Ovary (tissue), 7 donors: ENCODE measurements at regions not wholly inside any gene's neighbourhood (a gene's known extent, or its start where the extent isn't known, plus 50 kb on each side); places are given as distances from the start of the nearest gene placed in this dataset.

Source experiments
- DNase-seq, 5 donors: peaks; one replicate each; pipeline ENCODE4 v3.0.0-alpha.2; 2019 to 2020
- H3K27ac ChIP-seq, 2 donors: fragments of 200-600 bp; one replicate each; pipeline versions ENCODE4 v1.5.1 to v1.8.0; 2019 to 2022
- H3K27me3 ChIP-seq: fragments of 200-600 bp; one replicate; pipeline ENCODE4 v1.8.0; 2022
- H3K36me3 ChIP-seq: fragments of 200-600 bp; sonication (generic); one replicate; pipeline ENCODE4 v1.5.1; 2019
- H3K4me1 ChIP-seq: one replicate; pipeline ENCODE4 v1.8.1; 2013; ENCODE audit warnings: mild to moderate bottlenecking, moderate library complexity; ENCODE audit not compliant: insufficient read depth
- H3K4me3 ChIP-seq: fragments of 200-600 bp; sonication (generic); one replicate; pipeline ENCODE4 v1.5.1; 2017
- H3K9me3 ChIP-seq, 2 donors: fragments of 200-600 bp in 1 of 2; sonication (generic) in 1 of 2; one replicate each; pipeline versions ENCODE4 v1.5.1 to v1.8.1; 2013 to 2019; ENCODE audit warnings: mild to moderate bottlenecking in 1 of 2, moderate library complexity in 1 of 2
- CTCF ChIP-seq, 3 donors: fragments of 450-650 bp in 2 of 3; fragments of 200-600 bp in 1 of 3; IDR thresholded peaks; one replicate each; pipeline versions ENCODE4 v1.5.1 to v1.8.0; 2016 to 2022; ENCODE audit warnings: antibody characterized with exemption in 3 of 3, mild to moderate bottlenecking in 1 of 3
- EP300 ChIP-seq: sonication (generic); formaldehyde crosslinking; IDR thresholded peaks from one replicate; pipeline ENCODE4 v1.6.1; 2017; ENCODE audit warnings: antibody characterized with exemption
- POLR2A ChIP-seq: fragments of 450-650 bp; IDR thresholded peaks from one replicate; pipeline ENCODE4 v1.6.1; 2017; ENCODE audit warnings: antibody characterized with exemption, mild to moderate bottlenecking, moderate library complexity
- WGBS, 3 donors: extraction: QIAGEN DNeasy Blood & Tissue Kit in 1 of 3; methylation state at CpG; one replicate each; pipeline versions ENCODE4 v1.1.5 to v1.1.7; 2013 to 2017; 5-methylcytosine and 5-hydroxymethylcytosine counted together
- intact Hi-C, 4 donors: fragments of 100-400 bp; cut with DNase I; formaldehyde crosslinking; loops; one replicate each; pipeline versions ENCODE4 v1.11.0 to v1.15.1; 2022 to 2023
- donor health status: DM: no; HTN: no; CAD: no; lungs with moderate emphysema.
- donor health status: DM: no; HTN: no; CAD: no.
- donor health status: Bipolar disorder and iron deficiency.
- donor health status: DM: no; HTN: no; CAD: no.
- donor health status: DM: yes; HTN: yes; CAD: no.

GRCh38 chr16:52633230-52633629 lies 86.3 kb upstream of the TOX3 start:
- no peak for DNase-seq
- TF ChIP-seq POLR2A = no peak
- TF ChIP-seq EP300 = no peak
- no peak for TF ChIP-seq CTCF (IDR thresholded peaks at IDR 0.05)
- no peaks in the 10 kb centered on the region for H3K27me3 ChIP-seq
- H3K4me1 ChIP-seq = no peaks in the 10 kb centered on the region
- WGBS, 3 donors = 91 to 95% (median 92%) methylated on average over 6 of the region's 6 CpGs
- no peaks in the 10 kb centered on the region for H3K9me3 ChIP-seq
- H3K36me3 ChIP-seq = no peaks in the 10 kb centered on the region
- H3K27ac ChIP-seq = no peak overlapping the region
- no peak overlapping the region for H3K4me3 ChIP-seq
- intact Hi-C loops = no loop called here

- no peak overlapping the region for H3K4me3 ChIP-seq
- no peaks in the 10 kb centered on the region for H3K27me3 ChIP-seq
- no peak for TF ChIP-seq EP300
- H3K9me3 ChIP-seq = no peaks in the 10 kb centered on the region
- H3K27ac ChIP-seq = no peak overlapping the region
- DNase-seq = no peak
- 91 to 95% (median 91%) methylated on average over 2 of the region's 2 CpGs for WGBS, 3 donors
- intact Hi-C loops = no loop called here
- no peaks in the 10 kb centered on the region for H3K4me1 ChIP-seq
- no peaks in the 10 kb centered on the region for H3K36me3 ChIP-seq
Observed at GRCh38 chr16:52631711-52632110, 84.8 kb upstream of the TOX3 start.

GRCh38 chr16:52630711-52631110 lies 83.8 kb upstream of the TOX3 start:
- Histone ChIP-seq H3K4me1 (no peaks in the 10 kb centered on the region), H3K27ac (no peak overlapping the region), H3K9me3 (no peaks in the 10 kb centered on the region), H3K27me3 (no peaks in the 10 kb centered on the region), H3K4me3 (no peak overlapping the region), H3K36me3 (no peaks in the 10 kb centered on the region)
- 72 to 88% (median 82%) methylated on average over 2 of the region's 2 CpGs for WGBS, 3 donors
- intact Hi-C loops = no loop called here
- TF ChIP-seq CTCF (IDR thresholded peaks at IDR 0.05) = no peak
- no peak for TF ChIP-seq EP300
- no peak for DNase-seq

DNA sequence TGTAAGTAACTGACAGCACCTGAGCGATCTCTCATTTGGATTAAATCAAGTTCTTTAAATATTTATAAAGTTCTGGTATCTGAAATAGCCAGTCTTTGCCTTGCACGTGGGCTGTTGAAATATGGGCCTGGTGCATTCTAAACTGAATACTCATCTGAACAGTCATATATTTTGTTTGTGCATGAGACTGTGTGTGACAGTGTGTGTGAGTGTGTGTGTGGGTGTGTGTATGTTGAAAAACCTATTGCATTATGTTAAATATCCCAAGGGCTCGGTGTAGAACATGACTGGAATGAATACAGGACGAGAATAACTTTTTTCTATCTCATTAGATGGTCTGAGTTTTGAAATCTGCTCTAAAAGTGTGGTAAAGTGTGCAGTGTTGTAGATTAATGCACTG lies 82.4 kb upstream of the TOX3 start:
- Histone ChIP-seq H3K4me1 (no peaks in the 10 kb centered on the region), H3K4me3 (no peak overlapping the region), H3K36me3 (no peaks in the 10 kb centered on the region), H3K27ac (no peak overlapping the region), H3K27me3 (no peaks in the 10 kb centered on the region), H3K9me3 (no peaks in the 10 kb centered on the region)
- WGBS, 3 donors = 43 to 45% (median 44%) methylated on average over 4 of the region's 4 CpGs
- no peak for DNase-seq
- no peak for TF ChIP-seq CTCF (IDR thresholded peaks at IDR 0.05)
- TF ChIP-seq POLR2A = no peak
- TF ChIP-seq EP300 = no peak
- intact Hi-C loops = no loop called here

- Histone ChIP-seq H3K36me3 (no peaks in the 10 kb centered on the region), H3K27me3 (no peaks in the 10 kb centered on the region), H3K4me3 (no peak overlapping the region), H3K9me3 (no peaks in the 10 kb centered on the region), H3K4me1 (no peaks in the 10 kb centered on the region), H3K27ac (no peak overlapping the region)
- no peak for DNase-seq
- intact Hi-C loops = no loop called here
- no peak for TF ChIP-seq EP300
- no peak for TF ChIP-seq CTCF (IDR thresholded peaks at IDR 0.05)
- TF ChIP-seq POLR2A = no peak
- WGBS, 3 donors = 80 to 90% (median 81%) methylated on average over 2 of the region's 2 CpGs
Observed at GRCh38 chr16:52624891-52625290, 77.9 kb upstream of the TOX3 start.
